Omental fat pad (tissue), 3 donors: ENCODE measurements at regions not wholly inside any gene's neighbourhood (a gene's known extent, or its start where the extent isn't known, plus 50 kb on each side); places are given as distances from the start of the nearest gene placed in this dataset.
A peak's percentile ranks its signal among the peaks of the same experiment; 100 is the strongest.

Source experiments
- ATAC-seq: fragments of 150-250 bp; one replicate; pipeline ENCODE4 v1.9.1; 2016; ENCODE audit warnings: mild to moderate bottlenecking, moderate library complexity; ENCODE audit not compliant: low FRiP score
- DNase-seq: peaks from one replicate; pipeline ENCODE4 v3.0.0-alpha.2; 2019; ENCODE audit warnings: low spot score
- CTCF ChIP-seq, 3 donors: fragments of 450-650 bp; IDR thresholded peaks; one replicate each; pipeline ENCODE4 v1.5.1; 2016 to 2017; ENCODE audit warnings: antibody characterized with exemption in 3 of 3, mild to moderate bottlenecking in 3 of 3, moderate library complexity in 2 of 3

GRCh38 chr2:45123065-45123464 lies 113.8 kb upstream of the SIX2 start:
- no peak for TF ChIP-seq CTCF (IDR thresholded peaks at IDR 0.05)
- DNase-seq (no peak), ATAC-seq (no peak)

DNA sequence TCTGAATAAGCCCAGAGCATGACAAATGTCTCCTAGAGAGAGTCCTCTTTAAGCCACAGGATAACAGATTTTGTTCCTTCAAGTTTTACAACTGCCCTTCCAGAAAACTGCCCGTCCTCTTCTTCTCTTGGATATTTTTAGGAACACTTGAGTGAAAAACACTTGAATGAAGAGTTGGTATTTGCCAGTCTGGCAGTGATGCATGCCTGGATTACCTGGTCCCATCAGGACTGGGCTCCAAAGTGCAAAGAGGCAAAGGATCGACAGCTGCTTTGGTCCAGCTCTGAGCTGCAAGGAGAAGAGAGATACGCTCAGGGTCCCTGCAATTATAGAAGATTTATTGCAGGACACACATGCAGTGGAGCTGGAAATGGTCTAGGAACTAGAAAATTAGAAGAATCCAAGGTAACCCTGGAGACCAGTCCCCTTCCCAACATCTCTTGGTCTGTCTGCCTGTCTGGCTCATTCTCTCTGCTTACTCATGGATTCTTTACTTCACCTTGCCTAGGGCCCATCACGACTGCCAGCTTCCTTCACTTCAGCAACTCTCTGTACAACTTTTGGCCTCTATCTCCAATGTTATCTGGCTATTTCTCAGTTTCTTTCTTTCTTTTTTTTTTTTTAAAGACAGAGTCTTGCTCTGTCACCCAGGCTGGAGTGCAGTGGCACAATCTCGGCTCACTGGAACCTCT lies 112.1 kb upstream of the SIX2 start:
- TF ChIP-seq CTCF (IDR thresholded peaks at IDR 0.05): no peak
- DNase-seq (no peak), ATAC-seq (no peak)

GRCh38 chr2:45120546-45120945 lies 111.3 kb upstream of the SIX2 start:
- DNase-seq (no peak), ATAC-seq (no peak)
- no peak for TF ChIP-seq CTCF (IDR thresholded peaks at IDR 0.05)

DNA sequence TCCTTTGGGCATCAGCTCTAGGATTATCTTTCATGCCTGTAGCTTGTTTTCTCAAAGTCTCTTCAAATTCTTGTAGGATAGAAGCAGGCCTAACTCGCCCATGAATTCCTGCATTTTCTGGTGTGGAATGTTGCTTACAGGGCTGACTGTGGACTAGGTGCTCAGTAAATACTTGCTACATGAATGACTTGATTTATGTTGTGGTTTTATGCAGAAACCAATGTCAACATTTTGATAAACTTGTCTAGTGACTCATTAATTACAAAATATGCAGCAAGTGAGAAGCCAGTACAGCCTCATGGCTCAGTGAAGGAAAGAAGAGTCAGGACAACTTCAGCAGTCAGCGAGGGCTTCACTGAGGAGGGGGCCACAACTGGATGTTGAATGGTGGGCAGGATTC lies 110.6 kb upstream of the SIX2 start:
- ATAC-seq (peak; percentile 50), DNase-seq (no peak)
- no peak for TF ChIP-seq CTCF (IDR thresholded peaks at IDR 0.05)

DNA sequence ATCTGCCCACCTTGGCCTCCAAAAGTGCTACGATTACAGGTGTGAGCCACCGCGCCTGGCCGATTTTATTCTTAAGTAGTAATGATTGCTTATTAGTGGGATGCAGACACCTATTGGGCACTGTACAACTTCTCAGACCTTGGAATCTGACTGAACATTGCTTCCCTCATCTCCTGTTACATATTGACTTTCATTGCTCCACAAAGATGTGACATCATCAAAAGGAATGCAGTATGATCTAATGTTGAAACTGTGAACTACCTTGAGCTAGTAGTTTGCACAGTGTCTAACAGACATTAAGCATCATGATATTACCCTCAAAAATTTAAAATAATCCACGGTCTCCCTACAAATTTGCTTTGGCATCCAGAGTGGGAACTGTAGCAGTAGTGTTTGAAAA lies 109.8 kb upstream of the SIX2 start:
- TF ChIP-seq CTCF (IDR thresholded peaks at IDR 0.05): no peak
- ATAC-seq: no peak
- no peak for DNase-seq

DNA sequence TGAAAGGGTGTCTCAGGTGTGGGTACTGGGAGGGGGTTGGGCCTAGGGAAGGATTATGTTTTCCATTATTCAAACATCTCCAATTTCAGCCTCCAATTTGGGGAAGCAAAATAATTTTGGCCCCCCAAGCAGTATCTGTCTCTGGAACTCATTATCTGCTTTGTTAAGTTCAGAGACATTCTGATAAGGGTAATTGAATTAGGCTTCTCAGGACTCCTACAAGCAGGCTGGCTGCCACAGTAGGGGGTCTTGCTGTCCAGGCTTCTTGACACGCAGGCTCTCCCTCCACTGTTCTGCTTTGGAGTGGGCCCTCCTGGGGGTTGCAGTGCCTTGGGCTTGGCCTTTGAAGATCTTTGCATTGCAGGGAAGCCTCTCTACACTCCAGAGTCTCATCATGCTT lies 108.1 kb upstream of the SIX2 start:
- DNase-seq (no peak), ATAC-seq (no peak)
- TF ChIP-seq CTCF (IDR thresholded peaks at IDR 0.05): no peak

GRCh38 chr2:45115181-45115580 lies 105.9 kb upstream of the SIX2 start:
- TF ChIP-seq CTCF (IDR thresholded peaks at IDR 0.05): no peak
- DNase-seq (no peak), ATAC-seq (no peak)
